Hematopoietic multipotent progenitor cell (in vitro differentiated cells): ENCODE measurements at regions not wholly inside any gene's neighbourhood (a gene's known extent, or its start where the extent isn't known, plus 50 kb on each side); places are given as distances from the start of the nearest gene placed in this dataset.

Source experiments
- DNase-seq, 3 donors: peaks; one replicate each; pipeline ENCODE4 v3.0.0-alpha.2; 2011 to 2015; ENCODE audit warnings: low read depth in 2 of 3, low spot score in 2 of 3

- DNase-seq, result no peak
These were observed 196.4 kb upstream of the CDH20 start for GRCh38 chr18:61136711-61137251.

GRCh38 chr18:61141691-61142090 lies 191.5 kb upstream of the CDH20 start:
- DNase-seq, result no peak

- no peak for DNase-seq
These were observed 184.9 kb upstream of the CDH20 start for GRCh38 chr18:61148322-61148721.

GRCh38 chr18:61149786-61150185 lies 183.4 kb upstream of the CDH20 start:
- no peak for DNase-seq

- no peak for DNase-seq
These were observed 179.7 kb upstream of the CDH20 start for GRCh38 chr18:61153571-61153970.

GRCh38 chr18:61154866-61155265 lies 178.4 kb upstream of the CDH20 start:
- DNase-seq, result no peak

- DNase-seq, result no peak
These were observed 177.6 kb upstream of the CDH20 start for GRCh38 chr18:61155586-61155985.

- DNase-seq, result no peak
These were observed 175.8 kb upstream of the CDH20 start for GRCh38 chr18:61157451-61157850.

GRCh38 chr18:61159246-61159645 lies 174.0 kb upstream of the CDH20 start:
- DNase-seq, result no peak

- no peak for DNase-seq
These were observed 168.9 kb upstream of the CDH20 start for GRCh38 chr18:61164321-61164720.

GRCh38 chr18:61167902-61168301 lies 165.3 kb upstream of the CDH20 start:
- DNase-seq, result no peak

- no peak for DNase-seq
These were observed 163.8 kb upstream of the CDH20 start for GRCh38 chr18:61169386-61169785.

GRCh38 chr18:61172624-61173023 lies 160.6 kb upstream of the CDH20 start:
- no peak for DNase-seq

- DNase-seq, result no peak
These were observed 159.7 kb upstream of the CDH20 start for GRCh38 chr18:61173554-61173953.

GRCh38 chr18:61183798-61184197 lies 149.4 kb upstream of the CDH20 start:
- no peak for DNase-seq

GRCh38 chr18:61187971-61188370 lies 145.3 kb upstream of the CDH20 start:
- DNase-seq, result no peak

- DNase-seq, result no peak
These were observed 143.9 kb upstream of the CDH20 start for GRCh38 chr18:61189376-61189775.

- no peak for DNase-seq
These were observed 138.5 kb upstream of the CDH20 start for GRCh38 chr18:61194726-61195125.

GRCh38 chr18:61196750-61197149 lies 136.5 kb upstream of the CDH20 start:
- DNase-seq, result no peak

GRCh38 chr18:61198486-61198885 lies 134.7 kb upstream of the CDH20 start:
- DNase-seq, result no peak

- no peak for DNase-seq
These were observed 133.9 kb upstream of the CDH20 start for GRCh38 chr18:61199171-61199848.

- DNase-seq, result no peak
These were observed 131.7 kb upstream of the CDH20 start for GRCh38 chr18:61201511-61201910.

- no peak for DNase-seq
These were observed 130.1 kb upstream of the CDH20 start for GRCh38 chr18:61203151-61203550.
